ENCODE measurements at regions not wholly inside any gene's neighbourhood (a gene's known extent, or its start where the extent isn't known, plus 50 kb on each side); places are given as distances from the start of the nearest gene placed in this dataset.
"Not testable (repeated sequence)": the region's sequence is repeated elsewhere in the genome, so short reads cannot be mapped to it uniquely, and the experiment has no call there.

GRCh38 chr14:70269582-70269981, 80.8 kb upstream of the SLC8A3 start:
- Histone ChIP-seq H3K36me3 (ENCODE audit: control insufficient read depth, insufficient read depth, low read length) (no peaks in the 10 kb centered on the region), H3K27me3 (ENCODE audit: control insufficient read depth, insufficient read depth, low read length) (no peaks in the 10 kb centered on the region), H3K9me3 (replicated peaks; ENCODE audit: control insufficient read depth, low read depth, low read length) (no peaks in the 10 kb centered on the region), H3K27ac (ENCODE audit: low read length) (no peak overlapping the region), H3K4me1 (ENCODE audit: control insufficient read depth, insufficient read depth, low read length) (no peaks in the 10 kb centered on the region), H3K4me3 (ENCODE audit: low read length) (no peak overlapping the region)
- 57% methylated on average over 1 of the region's 1 CpG for WGBS (ENCODE audit: insufficient coverage)
- DNase-seq, result no peak

- DNase-seq, result no peak
- no peak overlapping the region for H3K27ac ChIP-seq (ENCODE audit: low read length)
- H3K9me3 ChIP-seq (replicated peaks; ENCODE audit: control insufficient read depth, low read depth, low read length), result no peaks in the 10 kb centered on the region
- H3K36me3 ChIP-seq (ENCODE audit: control insufficient read depth, insufficient read depth, low read length), result no peaks in the 10 kb centered on the region
- no peaks in the 10 kb centered on the region for H3K4me1 ChIP-seq (ENCODE audit: control insufficient read depth, insufficient read depth, low read length)
- no peak overlapping the region for H3K4me3 ChIP-seq (ENCODE audit: low read length)
- WGBS (ENCODE audit: insufficient coverage), result no CpG with 5 or more reads among the region's 2 CpGs
- H3K27me3 ChIP-seq (ENCODE audit: control insufficient read depth, insufficient read depth, low read length), result peaks cover 2% of the 10 kb centered on the region
Measured at GRCh38 chr14:70268760-70269159, 80.0 kb upstream of the SLC8A3 start.

GRCh38 chr14:70266157-70266556, 77.4 kb upstream of the SLC8A3 start:
- WGBS (ENCODE audit: insufficient coverage), result no CpG with 5 or more reads among the region's 2 CpGs
- Histone ChIP-seq H3K27ac (ENCODE audit: low read length) (no peak overlapping the region), H3K4me3 (ENCODE audit: low read length) (no peak overlapping the region), H3K4me1 (ENCODE audit: control insufficient read depth, insufficient read depth, low read length) (no peaks in the 10 kb centered on the region), H3K27me3 (ENCODE audit: control insufficient read depth, insufficient read depth, low read length) (peaks cover 2% of the 10 kb centered on the region), H3K9me3 (replicated peaks; ENCODE audit: control insufficient read depth, low read depth, low read length) (no peaks in the 10 kb centered on the region), H3K36me3 (ENCODE audit: control insufficient read depth, insufficient read depth, low read length) (no peaks in the 10 kb centered on the region)
- DNase-seq, result no peak

GRCh38 chr14:70265422-70265821, 76.7 kb upstream of the SLC8A3 start:
- Histone ChIP-seq H3K4me1 (ENCODE audit: control insufficient read depth, insufficient read depth, low read length) (no peaks in the 10 kb centered on the region), H3K9me3 (replicated peaks; ENCODE audit: control insufficient read depth, low read depth, low read length) (no peaks in the 10 kb centered on the region), H3K36me3 (ENCODE audit: control insufficient read depth, insufficient read depth, low read length) (no peaks in the 10 kb centered on the region), H3K27ac (ENCODE audit: low read length) (no peak overlapping the region), H3K4me3 (ENCODE audit: low read length) (no peak overlapping the region), H3K27me3 (ENCODE audit: control insufficient read depth, insufficient read depth, low read length) (peaks cover 2% of the 10 kb centered on the region)
- WGBS (ENCODE audit: insufficient coverage), result no CpG with 5 or more reads among the region's 2 CpGs
- no peak for DNase-seq

- no peak for DNase-seq
- Histone ChIP-seq H3K4me1 (ENCODE audit: control insufficient read depth, insufficient read depth, low read length) (no peaks in the 10 kb centered on the region), H3K27ac (ENCODE audit: low read length) (no peak overlapping the region), H3K9me3 (replicated peaks; ENCODE audit: control insufficient read depth, low read depth, low read length) (no peaks in the 10 kb centered on the region), H3K27me3 (ENCODE audit: control insufficient read depth, insufficient read depth, low read length) (peaks cover 18% of the 10 kb centered on the region), H3K36me3 (ENCODE audit: control insufficient read depth, insufficient read depth, low read length) (no peaks in the 10 kb centered on the region), H3K4me3 (ENCODE audit: low read length) (no peak overlapping the region)
- WGBS (ENCODE audit: insufficient coverage), result no CpG with 5 or more reads among the region's 1 CpG
Measured at GRCh38 chr14:70259420-70259819, 70.7 kb upstream of the SLC8A3 start.

- Histone ChIP-seq H3K27ac (ENCODE audit: low read length) (no peak overlapping the region), H3K27me3 (ENCODE audit: control insufficient read depth, insufficient read depth, low read length) (peaks cover 16% of the 10 kb centered on the region), H3K4me1 (ENCODE audit: control insufficient read depth, insufficient read depth, low read length) (no peaks in the 10 kb centered on the region), H3K4me3 (ENCODE audit: low read length) (no peak overlapping the region), H3K36me3 (ENCODE audit: control insufficient read depth, insufficient read depth, low read length) (no peaks in the 10 kb centered on the region), H3K9me3 (replicated peaks; ENCODE audit: control insufficient read depth, low read depth, low read length) (no peaks in the 10 kb centered on the region)
- no peak for DNase-seq
- 100% methylated on average over 2 of the region's 7 CpGs for WGBS (ENCODE audit: insufficient coverage)
Measured at GRCh38 chr14:70257526-70257925, 68.8 kb upstream of the SLC8A3 start.

- Histone ChIP-seq H3K36me3 (ENCODE audit: control insufficient read depth, insufficient read depth, low read length) (no peaks in the 10 kb centered on the region), H3K9me3 (replicated peaks; ENCODE audit: control insufficient read depth, low read depth, low read length) (no peaks in the 10 kb centered on the region), H3K4me1 (ENCODE audit: control insufficient read depth, insufficient read depth, low read length) (no peaks in the 10 kb centered on the region), H3K4me3 (ENCODE audit: low read length) (no peak overlapping the region), H3K27me3 (ENCODE audit: control insufficient read depth, insufficient read depth, low read length) (peaks cover 16% of the 10 kb centered on the region), H3K27ac (ENCODE audit: low read length) (no peak overlapping the region)
- WGBS (ENCODE audit: insufficient coverage), result no CpG with 5 or more reads among the region's 2 CpGs
- DNase-seq, result no peak
Measured at GRCh38 chr14:70256601-70257000, 67.8 kb upstream of the SLC8A3 start.

GRCh38 chr14:70255071-70256057, 66.6 kb upstream of the SLC8A3 start:
- H3K4me1 ChIP-seq (ENCODE audit: control insufficient read depth, insufficient read depth, low read length); H3K9me3 ChIP-seq (replicated peaks; ENCODE audit: control insufficient read depth, low read depth, low read length); H3K36me3 ChIP-seq (ENCODE audit: control insufficient read depth, insufficient read depth, low read length); H3K27ac ChIP-seq (ENCODE audit: low read length): not testable (repeated sequence)
- 54% methylated on average over 17 of the region's 36 CpGs for WGBS (ENCODE audit: insufficient coverage)
- peak; percentile 4 for DNase-seq
- Histone ChIP-seq H3K27me3 (ENCODE audit: control insufficient read depth, insufficient read depth, low read length) (peaks cover 16% of the 10 kb centered on the region), H3K4me3 (ENCODE audit: low read length) (peak overlapping the region; percentile 22)

- Histone ChIP-seq H3K4me3 (ENCODE audit: low read length) (peak overlapping the region; percentile 24), H3K27me3 (ENCODE audit: control insufficient read depth, insufficient read depth, low read length) (peaks cover 16% of the 10 kb centered on the region), H3K27ac (ENCODE audit: low read length) (no peak overlapping the region), H3K9me3 (replicated peaks; ENCODE audit: control insufficient read depth, low read depth, low read length) (no peaks in the 10 kb centered on the region), H3K4me1 (ENCODE audit: control insufficient read depth, insufficient read depth, low read length) (no peaks in the 10 kb centered on the region), H3K36me3 (ENCODE audit: control insufficient read depth, insufficient read depth, low read length) (no peaks in the 10 kb centered on the region)
- peak; percentile 51 for DNase-seq
- WGBS (ENCODE audit: insufficient coverage), result 0% methylated on average over 22 of the region's 31 CpGs
Measured at GRCh38 chr14:70254476-70254961, 65.8 kb upstream of the SLC8A3 start.

GRCh38 chr14:70253547-70253946, 64.8 kb upstream of the SLC8A3 start:
- not testable (repeated sequence) for H3K4me3 ChIP-seq (ENCODE audit: low read length); H3K36me3 ChIP-seq (ENCODE audit: control insufficient read depth, insufficient read depth, low read length); DNase-seq; H3K9me3 ChIP-seq (replicated peaks; ENCODE audit: control insufficient read depth, low read depth, low read length); H3K4me1 ChIP-seq (ENCODE audit: control insufficient read depth, insufficient read depth, low read length); H3K27ac ChIP-seq (ENCODE audit: low read length)
- no CpG with 5 or more reads among the region's 4 CpGs for WGBS (ENCODE audit: insufficient coverage)
- peaks cover 16% of the 10 kb centered on the region for H3K27me3 ChIP-seq (ENCODE audit: control insufficient read depth, insufficient read depth, low read length)

Data from muscle of leg (tissue), 3 donors.